NCI-H82 treated with DMSO at 0.1 percent for 48 hours (cell line): ENCODE measurements at regions not wholly inside any gene's neighbourhood (a gene's known extent, or its start where the extent isn't known, plus 50 kb on each side); places are given as distances from the start of the nearest gene placed in this dataset.

Experiments used
- DNase-seq: peaks from one replicate; lab custom pipeline; 2025; ENCODE audit not compliant: unreplicated experiment; lab: John Stamatoyannopoulos, UW

GRCh38 chr5:40390281-40391149 is 289.2 kb upstream of the PTGER4 start:
- DNase-seq = no peak

- DNase-seq = no peak
Observed at GRCh38 chr5:40389591-40389990, 290.1 kb upstream of the PTGER4 start.

- no peak for DNase-seq
Observed at GRCh38 chr5:40386289-40386688, 293.4 kb upstream of the PTGER4 start.

DNA sequence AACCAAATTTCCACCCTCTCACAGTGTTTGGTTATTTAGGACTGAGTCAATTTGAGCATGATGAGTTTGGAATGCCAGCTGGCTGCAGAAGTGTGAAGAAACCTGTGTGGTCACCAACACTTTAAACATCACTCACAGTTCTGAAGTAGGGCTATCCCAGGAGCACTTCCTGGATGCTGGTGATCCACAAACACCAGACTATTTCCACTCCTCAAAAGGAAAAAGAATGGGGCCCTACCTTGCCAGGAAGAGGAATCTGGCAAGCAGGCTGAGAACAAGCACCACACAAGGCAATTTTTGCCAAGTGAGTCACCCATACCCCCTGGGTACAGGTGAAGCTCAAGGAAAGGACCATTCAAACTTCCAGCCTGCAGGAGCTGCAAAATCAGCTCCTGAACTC is 294.2 kb upstream of the PTGER4 start:
- no peak for DNase-seq

DNA sequence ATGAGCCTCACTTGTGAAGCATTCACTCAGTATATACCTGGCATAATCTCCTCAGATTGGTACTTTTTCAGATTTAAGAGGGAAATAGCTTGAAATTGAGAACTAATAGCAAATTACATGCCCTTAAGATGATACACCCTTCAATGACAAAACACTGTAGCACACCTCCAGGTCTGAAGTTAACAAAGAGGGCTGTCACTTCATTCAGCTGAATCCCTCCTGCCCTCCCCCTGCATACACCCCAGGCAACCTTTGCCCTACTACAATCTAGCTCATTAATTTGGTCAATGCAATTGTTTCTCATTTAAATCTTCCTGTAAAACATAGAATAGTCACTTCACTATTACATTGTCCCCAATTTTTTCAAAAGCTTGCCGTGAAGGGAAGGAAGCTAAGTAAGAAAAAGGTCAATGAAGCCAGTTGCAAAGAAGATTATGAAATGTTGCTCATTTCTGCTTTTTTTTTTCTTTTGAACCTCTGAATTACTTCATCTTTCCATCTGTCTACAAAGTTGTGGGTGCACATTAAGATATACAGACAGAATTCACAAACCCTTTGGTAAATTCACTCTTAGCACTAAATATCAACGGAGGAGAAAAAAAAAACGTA is 294.8 kb upstream of the PTGER4 start:
- no peak for DNase-seq

DNA sequence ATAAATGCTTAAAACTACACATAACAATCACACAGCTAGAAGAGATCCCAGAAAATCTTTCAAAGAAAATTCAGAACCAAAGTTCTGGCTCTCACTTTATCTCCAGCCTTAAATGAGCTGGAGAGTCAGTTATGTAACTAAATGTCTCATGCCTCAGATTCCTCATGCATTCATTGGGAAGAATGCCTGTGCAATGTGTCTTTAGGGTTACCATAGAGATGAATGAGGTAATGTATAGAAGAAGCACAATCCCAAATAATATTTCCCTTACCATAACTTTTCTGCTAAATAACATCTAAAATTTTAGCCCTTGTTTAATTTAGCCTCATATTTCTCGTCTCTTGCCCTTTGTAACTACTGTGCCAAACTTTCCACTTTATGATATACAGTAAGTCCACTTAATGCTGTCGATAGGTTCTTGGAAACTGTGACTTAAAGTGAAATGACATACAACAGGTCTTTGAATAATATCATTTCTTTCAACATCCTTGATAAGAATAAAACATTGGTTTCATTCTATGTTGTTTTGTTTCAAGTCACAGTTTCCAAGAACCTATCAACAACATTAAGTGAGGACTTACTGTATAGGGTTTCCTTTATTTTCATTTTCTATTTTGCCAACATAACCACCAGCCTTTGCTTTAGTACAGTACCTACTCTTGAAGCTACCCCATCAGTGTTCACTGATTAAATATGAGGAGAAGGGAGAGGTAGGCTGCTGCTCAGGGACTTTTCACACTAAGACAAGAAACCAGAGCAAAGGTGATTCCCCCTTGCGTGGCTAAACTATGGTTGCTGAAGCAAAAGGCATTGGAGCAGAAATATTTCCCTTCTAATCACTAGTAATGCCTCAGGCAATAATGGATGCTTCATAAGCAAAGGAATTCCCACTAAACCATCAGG is 295.7 kb upstream of the PTGER4 start:
- no peak for DNase-seq

GRCh38 chr5:40381676-40382363 is 297.9 kb upstream of the PTGER4 start:
- no peak for DNase-seq

- no peak for DNase-seq
Observed at GRCh38 chr5:40381016-40381415, 298.7 kb upstream of the PTGER4 start.

DNA sequence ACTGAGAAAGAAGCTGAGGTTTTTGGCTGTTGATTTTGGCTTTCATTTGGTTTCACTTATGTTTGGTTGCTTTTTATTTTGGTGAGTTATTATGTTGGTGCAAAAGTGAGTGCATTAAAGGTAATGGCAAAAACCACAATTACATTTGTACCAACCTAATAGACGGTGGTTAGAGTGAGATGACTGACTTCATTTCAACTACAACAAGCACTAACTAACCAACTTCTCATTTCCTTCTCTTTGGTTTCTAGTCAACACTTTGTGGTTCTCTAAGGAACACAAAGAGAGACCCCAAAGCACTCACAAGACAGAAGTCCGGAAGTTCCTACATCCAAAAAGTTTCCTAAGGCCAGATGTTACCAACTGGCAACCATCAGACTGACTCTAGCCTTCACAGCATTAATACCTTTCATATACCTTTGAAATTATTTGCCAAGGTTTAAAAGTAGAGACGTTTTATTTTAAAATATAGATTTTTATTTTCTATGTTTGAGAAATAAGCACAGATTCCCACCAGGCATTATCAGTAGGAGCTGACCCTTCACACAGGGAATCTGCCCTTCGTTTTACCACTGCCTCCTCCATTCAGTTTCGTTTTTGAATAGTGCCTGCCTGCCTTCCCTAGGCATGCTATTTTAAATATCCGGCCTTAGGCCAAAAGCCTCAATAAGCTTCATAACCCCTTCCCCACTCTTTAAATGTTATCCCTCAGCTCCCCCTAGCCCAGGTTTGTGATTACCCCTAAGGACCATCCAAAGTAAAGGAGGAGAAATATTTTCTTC is 301.1 kb upstream of the PTGER4 start:
- DNase-seq = no peak

DNA sequence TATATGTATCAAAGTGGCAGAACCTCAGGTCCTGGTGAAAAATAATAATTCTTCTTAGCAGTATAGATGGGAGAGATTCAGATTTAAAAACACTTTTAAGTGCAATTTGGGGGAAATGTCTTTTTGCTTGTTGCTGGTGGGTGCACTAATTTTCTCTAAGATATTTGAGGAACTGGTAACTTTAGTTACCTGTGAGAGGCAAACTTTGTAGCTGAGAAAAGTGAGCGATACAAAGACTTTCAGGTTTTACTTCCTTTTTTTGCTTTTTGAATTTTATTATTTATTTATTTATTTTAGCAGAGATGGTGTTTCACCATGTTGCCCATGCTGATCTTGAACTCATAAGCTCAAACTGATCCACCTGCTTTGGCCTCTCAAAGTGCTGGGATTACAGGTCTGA is 303.1 kb upstream of the PTGER4 start:
- DNase-seq = no peak

GRCh38 chr5:40374853-40375252 is 304.9 kb upstream of the PTGER4 start:
- no peak for DNase-seq

DNA sequence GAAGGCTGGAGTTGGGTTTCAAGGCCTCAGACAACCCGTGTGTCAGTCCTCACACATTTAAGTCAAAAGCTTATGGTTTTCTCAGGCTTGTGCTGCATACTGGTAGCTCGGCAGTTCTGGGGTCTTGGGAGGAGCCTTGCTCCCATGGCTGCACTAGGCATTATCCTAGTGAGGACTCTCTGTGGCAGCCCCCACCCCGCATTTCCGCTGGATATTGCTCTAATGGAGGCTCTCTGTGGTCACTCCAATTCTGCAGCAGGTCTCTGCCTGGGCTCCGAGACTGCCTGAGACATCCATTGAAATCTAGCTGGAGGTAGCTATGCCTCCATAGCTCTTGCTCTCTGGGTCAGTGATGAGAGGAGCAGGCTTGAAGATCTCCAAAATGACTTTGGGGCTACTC is 311.5 kb upstream of the PTGER4 start:
- DNase-seq = no peak

GRCh38 chr5:40367255-40367654 is 312.5 kb upstream of the PTGER4 start:
- DNase-seq = no peak

GRCh38 chr5:40365342-40366330 is 314.1 kb upstream of the PTGER4 start:
- no peak for DNase-seq

GRCh38 chr5:40364441-40364840 is 315.3 kb upstream of the PTGER4 start:
- no peak for DNase-seq

DNA sequence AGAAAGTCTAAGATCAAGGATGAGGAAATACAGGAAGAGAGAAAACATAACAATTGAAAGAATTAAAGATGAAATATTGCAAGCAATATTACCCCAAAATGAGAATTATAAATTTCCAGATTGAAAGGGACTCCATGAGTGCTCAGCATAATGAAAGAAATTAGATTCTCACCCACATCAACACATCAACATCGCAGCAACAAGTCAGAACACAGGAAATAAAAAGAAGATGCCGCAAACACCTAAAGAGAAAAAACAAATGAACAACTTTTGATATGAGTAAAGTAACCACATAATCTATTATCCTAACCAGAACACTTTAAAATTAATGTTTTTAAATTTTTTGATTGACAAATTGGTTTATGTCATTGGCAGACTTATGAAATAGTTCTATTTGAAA is 318.3 kb upstream of the PTGER4 start:
- DNase-seq = no peak

DNA sequence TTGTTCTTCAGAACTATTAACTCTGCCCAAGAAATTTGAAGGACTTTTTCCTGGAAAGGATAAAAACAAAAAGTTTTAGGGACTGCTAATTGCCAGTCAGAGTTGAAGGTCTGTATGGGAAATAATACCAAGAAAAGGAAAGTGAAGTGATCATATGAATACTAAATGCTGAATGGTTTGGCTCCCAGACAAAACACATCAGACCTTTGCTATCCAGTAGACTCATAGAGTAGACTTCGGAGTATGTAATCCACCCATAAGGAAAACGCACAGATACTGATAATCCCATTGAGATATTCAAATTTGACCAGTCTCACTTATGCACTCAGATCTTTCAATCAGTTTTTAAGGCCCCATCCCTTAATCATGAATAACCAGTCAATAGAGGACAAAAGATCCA is 319.0 kb upstream of the PTGER4 start:
- no peak for DNase-seq

- no peak for DNase-seq
Observed at GRCh38 chr5:40359832-40360231, 319.9 kb upstream of the PTGER4 start.

DNA sequence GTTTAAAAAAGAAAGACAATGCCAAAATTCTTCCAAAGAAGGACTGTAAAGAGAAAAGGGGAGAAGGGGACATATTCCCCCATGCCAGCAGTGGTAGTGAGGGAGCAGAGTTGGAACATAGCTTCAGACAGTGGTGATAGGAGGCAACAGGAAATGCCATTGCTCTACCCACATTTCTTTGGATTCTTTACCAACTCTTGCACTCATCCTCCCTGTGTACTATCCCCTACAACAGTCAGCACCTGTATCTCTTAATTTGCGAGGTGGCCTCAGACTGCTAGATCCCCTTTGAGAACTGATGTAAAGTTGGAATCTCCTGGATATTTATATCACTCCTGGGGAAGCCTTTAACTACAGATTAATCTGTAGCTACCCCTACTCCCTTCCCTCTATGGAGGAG is 320.6 kb upstream of the PTGER4 start:
- no peak for DNase-seq
